HL-60 (cell line): ENCODE measurements at regions not wholly inside any gene's neighbourhood (a gene's known extent, or its start where the extent isn't known, plus 50 kb on each side); places are given as distances from the start of the nearest gene placed in this dataset.
A peak's percentile ranks its signal among the peaks of the same experiment; 100 is the strongest.

Source experiments
- CTCF ChIP-seq: IDR thresholded peaks from one replicate; pipeline ENCODE4 v1.5.1; 2011; ENCODE audit warnings: low read length, control low read depth, inconsistent platforms; ENCODE audit not compliant: insufficient read depth
- POLR2AphosphoS5 ChIP-seq: IDR thresholded peaks from 2 replicates; pipeline ENCODE4 v1.6.1; 2012; ENCODE audit warnings: low read depth
- SPI1 ChIP-seq: IDR thresholded peaks from 2 replicates; pipeline ENCODE4 v1.6.1; 2012; ENCODE audit warnings: low read depth, mild to moderate bottlenecking, borderline replicate concordance

- TF ChIP-seq POLR2AphosphoS5, result no peak
- TF ChIP-seq CTCF, result no peak
- TF ChIP-seq SPI1, result peak; percentile 41; the same call in 1 of the 2 replicates
These were observed 738.2 kb downstream of the ARAP2 start for GRCh38 chr4:35506161-35506560.
